Lower leg skin (tissue), 4 donors: ENCODE measurements at regions not wholly inside any gene's neighbourhood (a gene's known extent, or its start where the extent isn't known, plus 50 kb on each side); places are given as distances from the start of the nearest gene placed in this dataset.

Experiments
- DNase-seq, 2 donors: peaks; one replicate each; pipeline ENCODE4 v3.0.0-alpha.2; 2019; ENCODE audit warnings: low spot score in 2 of 2
- H3K4me3 ChIP-seq: fragments of 200-600 bp; sonication (generic); 2 replicates; pipeline ENCODE4 v1.5.1; 2017; ENCODE audit warnings: mild to moderate bottlenecking, low read depth; ENCODE audit not compliant: poor library complexity, severe bottlenecking
- POLR2A ChIP-seq, 2 donors: fragments of 450-650 bp; IDR thresholded peaks; one replicate each; pipeline ENCODE4 v1.6.1; 2016 to 2017; ENCODE audit warnings: antibody characterized with exemption in 2 of 2, mild to moderate bottlenecking in 1 of 2, moderate library complexity in 1 of 2
- WGBS, 2 donors: methylation state at CpG; one replicate each; pipeline ENCODE4 v1.1.5; 2018; 5-methylcytosine and 5-hydroxymethylcytosine counted together
- intact Hi-C: fragments of 100-400 bp; cut with DNase I; formaldehyde crosslinking; loops from one replicate; pipeline ENCODE4 v1.15.0; 2023; ENCODE audit warnings: low total_unique reads
- TF ChIP-seq, protein P1 (sequence below), 3 donors: fragments of 450-650 bp; IDR thresholded peaks; one replicate each; pipeline ENCODE4 v1.5.1; 2016; ENCODE audit warnings: antibody characterized with exemption in 3 of 3, mild to moderate bottlenecking in 3 of 3, moderate library complexity in 2 of 3

DNA sequence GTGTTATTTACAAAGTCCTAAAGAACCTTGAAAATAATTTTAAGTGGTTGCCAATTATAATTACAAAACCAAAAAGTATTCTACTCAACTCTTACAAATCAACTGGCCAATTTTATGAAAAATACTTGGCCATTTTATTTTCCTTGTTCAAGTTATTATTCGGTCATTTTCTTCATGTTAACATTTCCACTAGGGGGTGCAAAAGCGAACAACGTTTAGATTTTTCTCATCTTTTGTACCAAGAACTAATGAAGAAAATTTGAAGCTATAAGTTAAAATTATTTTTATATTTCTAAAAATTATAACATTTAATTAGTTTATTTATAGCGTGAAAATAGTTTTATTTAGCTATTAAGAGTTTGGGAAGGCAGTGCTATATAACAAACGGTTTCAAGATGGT lies 1453.3 kb downstream of the MAT2B start:
- TF ChIP-seq POLR2A (IDR thresholded peaks at IDR 0.05): no peak
- TF ChIP-seq, protein P1, sequence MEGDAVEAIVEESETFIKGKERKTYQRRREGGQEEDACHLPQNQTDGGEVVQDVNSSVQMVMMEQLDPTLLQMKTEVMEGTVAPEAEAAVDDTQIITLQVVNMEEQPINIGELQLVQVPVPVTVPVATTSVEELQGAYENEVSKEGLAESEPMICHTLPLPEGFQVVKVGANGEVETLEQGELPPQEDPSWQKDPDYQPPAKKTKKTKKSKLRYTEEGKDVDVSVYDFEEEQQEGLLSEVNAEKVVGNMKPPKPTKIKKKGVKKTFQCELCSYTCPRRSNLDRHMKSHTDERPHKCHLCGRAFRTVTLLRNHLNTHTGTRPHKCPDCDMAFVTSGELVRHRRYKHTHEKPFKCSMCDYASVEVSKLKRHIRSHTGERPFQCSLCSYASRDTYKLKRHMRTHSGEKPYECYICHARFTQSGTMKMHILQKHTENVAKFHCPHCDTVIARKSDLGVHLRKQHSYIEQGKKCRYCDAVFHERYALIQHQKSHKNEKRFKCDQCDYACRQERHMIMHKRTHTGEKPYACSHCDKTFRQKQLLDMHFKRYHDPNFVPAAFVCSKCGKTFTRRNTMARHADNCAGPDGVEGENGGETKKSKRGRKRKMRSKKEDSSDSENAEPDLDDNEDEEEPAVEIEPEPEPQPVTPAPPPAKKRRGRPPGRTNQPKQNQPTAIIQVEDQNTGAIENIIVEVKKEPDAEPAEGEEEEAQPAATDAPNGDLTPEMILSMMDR (IDR thresholded peaks at IDR 0.05): no peak
- no peak for DNase-seq
- intact Hi-C loops: no loop called here
- H3K4me3 ChIP-seq: no peak overlapping the region
- WGBS, 2 donors: 84 to 85% methylated on average over 5 of the region's 5 CpGs

DNA sequence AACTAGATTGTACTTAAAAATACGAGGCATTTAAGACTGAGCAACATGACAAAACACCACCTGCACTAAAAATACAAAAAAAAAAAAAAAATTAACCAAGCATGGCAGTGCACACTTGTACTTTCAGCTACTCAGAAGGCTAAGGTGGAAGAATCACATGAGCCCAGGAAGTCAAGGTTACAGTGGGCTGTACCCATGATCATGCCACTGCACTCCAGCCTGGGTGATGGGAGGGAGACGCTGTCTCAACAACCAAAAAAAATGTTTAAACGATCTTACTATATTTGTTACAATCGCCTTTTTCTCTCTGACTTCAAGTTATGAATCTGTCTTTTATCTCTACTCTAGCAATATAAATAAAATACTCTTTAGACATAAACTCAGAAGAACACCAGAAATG lies 1454.3 kb downstream of the MAT2B start:
- DNase-seq: no peak
- TF ChIP-seq, protein P1 (IDR thresholded peaks at IDR 0.05): no peak
- TF ChIP-seq POLR2A (IDR thresholded peaks at IDR 0.05): no peak
- H3K4me3 ChIP-seq: no peak overlapping the region
- intact Hi-C loops: no loop called here
- 71% methylated on average over 4 of the region's 4 CpGs for WGBS, 2 donors

DNA sequence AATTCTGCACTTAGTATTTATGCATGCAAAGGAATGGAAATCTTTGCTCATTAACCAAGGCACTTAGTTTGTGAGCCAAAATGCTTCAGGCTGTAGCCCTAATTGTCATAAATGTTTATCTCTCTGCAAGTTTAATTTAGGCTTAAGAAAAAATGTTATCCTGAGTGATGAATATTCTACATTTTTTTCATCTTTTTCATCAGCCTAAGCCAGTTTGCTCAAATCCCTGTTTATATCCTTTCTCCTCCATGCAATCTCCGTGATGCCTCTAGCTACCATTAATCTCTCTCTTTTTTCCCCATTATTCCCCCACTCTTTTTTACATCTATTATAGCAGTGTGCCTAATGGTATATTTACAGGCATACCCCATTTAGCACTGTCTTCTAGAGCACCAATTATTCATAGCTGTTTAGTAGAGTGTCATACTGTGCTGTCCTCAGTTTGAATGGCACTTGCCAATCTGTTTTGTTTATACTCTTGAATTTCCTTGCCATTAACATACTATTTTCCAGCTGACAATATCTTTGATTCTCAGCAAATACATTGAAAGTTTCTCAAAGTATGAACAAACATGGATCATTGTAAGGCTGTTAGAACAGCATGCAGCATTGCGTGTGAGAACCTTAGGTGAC lies 1457.0 kb downstream of the MAT2B start:
- H3K4me3 ChIP-seq: no peak overlapping the region
- WGBS, 2 donors: 70 to 73% methylated on average over 2 of the region's 2 CpGs
- intact Hi-C loops: no loop called here
- TF ChIP-seq POLR2A (IDR thresholded peaks at IDR 0.05): no peak
- TF ChIP-seq, protein P1 (IDR thresholded peaks at IDR 0.05): no peak
- DNase-seq: no peak

DNA sequence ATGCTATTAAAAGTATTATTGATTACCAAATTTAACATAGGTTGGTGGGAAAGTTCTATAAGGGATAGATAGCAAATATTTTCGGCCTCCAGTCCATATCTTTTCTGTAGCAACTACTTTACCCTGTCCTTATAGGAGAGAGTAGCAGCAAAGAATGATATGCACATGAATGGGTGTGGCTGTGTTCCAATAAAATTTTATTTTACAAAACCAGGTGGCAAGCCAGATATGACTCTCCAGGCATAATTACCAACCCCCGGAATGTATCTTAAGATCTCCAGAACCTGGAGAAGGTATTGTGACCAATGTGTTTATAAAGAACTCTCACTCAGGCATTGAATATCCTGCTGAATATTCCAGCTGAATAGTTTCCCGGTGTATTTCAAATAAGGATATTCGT lies 1461.2 kb downstream of the MAT2B start:
- intact Hi-C loops: no loop called here
- DNase-seq: no peak
- no peak overlapping the region for H3K4me3 ChIP-seq
- WGBS, 2 donors: 76% methylated on average over 4 of the region's 4 CpGs
- TF ChIP-seq, protein P1 (IDR thresholded peaks at IDR 0.05): no peak
- TF ChIP-seq POLR2A (IDR thresholded peaks at IDR 0.05): no peak

DNA sequence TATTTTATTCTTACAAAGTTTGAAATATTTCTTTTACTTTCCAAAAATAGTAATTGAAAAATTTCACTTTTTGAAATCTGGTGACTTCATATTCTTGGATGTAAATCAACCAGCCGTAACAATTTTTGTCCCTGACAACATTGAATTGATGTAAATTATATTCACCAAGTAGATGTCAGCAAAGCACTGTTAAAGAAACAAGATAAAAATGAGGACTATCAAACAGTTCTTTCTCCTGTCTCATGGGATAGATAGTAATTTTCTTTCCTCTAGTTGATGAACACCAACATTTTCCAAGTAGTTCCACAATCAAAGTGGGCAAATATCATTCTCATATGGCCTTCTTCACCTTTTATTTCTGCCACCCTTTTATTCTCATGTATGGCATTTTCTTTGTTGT lies 1461.9 kb downstream of the MAT2B start:
- WGBS, 2 donors: 40 to 51% methylated on average over 1 of the region's 1 CpG

More for the DNA sequence above, 1461.9 kb downstream of the MAT2B start:
- DNase-seq: no peak
- intact Hi-C loops: no loop called here
- H3K4me3 ChIP-seq: no peak overlapping the region
- TF ChIP-seq, protein P1 (IDR thresholded peaks at IDR 0.05): no peak
- TF ChIP-seq POLR2A (IDR thresholded peaks at IDR 0.05): no peak
